H9 (cell line): ENCODE measurements at regions not wholly inside any gene's neighbourhood (a gene's known extent, or its start where the extent isn't known, plus 50 kb on each side); places are given as distances from the start of the nearest gene placed in this dataset.

Experiments used
- DNase-seq: peaks from one replicate; pipeline ENCODE4 v3.0.0-alpha.2; 2017
- H2AFZ ChIP-seq: one replicate; pipeline ENCODE4 v1.6.1; 2013; ENCODE audit warnings: mild to moderate bottlenecking, low read length, control low read depth, moderate library complexity
- H2AK5ac ChIP-seq: 2 replicates; pipeline ENCODE4 v1.6.1; 2013; ENCODE audit warnings: low read length, control low read depth, mixed read lengths; ENCODE audit not compliant: insufficient read length
- H2BK120ac ChIP-seq: one replicate; pipeline ENCODE4 v1.6.1; 2013; ENCODE audit warnings: low read depth, mild to moderate bottlenecking, low read length, control low read depth, inconsistent platforms; ENCODE audit not compliant: poor library complexity, severe bottlenecking
- H2BK12ac ChIP-seq: 2 replicates; pipeline ENCODE4 v1.6.1; 2013; ENCODE audit warnings: low read length, control low read depth, mixed read lengths, low read depth; ENCODE audit not compliant: insufficient read length
- H2BK15ac ChIP-seq: 2 replicates; pipeline ENCODE4 v1.6.1; 2013; ENCODE audit warnings: low read depth, low read length, control low read depth
- H2BK20ac ChIP-seq: one replicate; pipeline ENCODE4 v1.6.1; 2013; ENCODE audit warnings: low read depth, mild to moderate bottlenecking, low read length, control low read depth, inconsistent platforms; ENCODE audit not compliant: poor library complexity, severe bottlenecking
- H2BK5ac ChIP-seq: 2 replicates; pipeline ENCODE4 v1.6.1; 2013; ENCODE audit warnings: low read length, control low read depth, mixed read lengths; ENCODE audit not compliant: insufficient read length
- H3K14ac ChIP-seq: 2 replicates; pipeline ENCODE4 v1.6.1; 2013; ENCODE audit warnings: low read length, control low read depth; ENCODE audit not compliant: insufficient read depth
- H3K18ac ChIP-seq: 2 replicates; pipeline ENCODE4 v1.6.1; 2013; ENCODE audit warnings: low read depth, mild to moderate bottlenecking, mixed read lengths, low read length, control low read depth; ENCODE audit not compliant: insufficient read length
- H3K23ac ChIP-seq: 2 replicates; pipeline ENCODE4 v1.6.1; 2013; ENCODE audit warnings: low read length, control low read depth, mixed read lengths, low read depth; ENCODE audit not compliant: insufficient read length
- H3K23me2 ChIP-seq: 2 replicates; pipeline ENCODE4 v1.6.1; 2013; ENCODE audit warnings: low read depth, mild to moderate bottlenecking, mixed read lengths, low read length, control low read depth; ENCODE audit not compliant: insufficient read length, poor library complexity, severe bottlenecking
- H3K27ac ChIP-seq: 2 replicates; pipeline ENCODE4 v1.5.1; 2013; ENCODE audit warnings: low read length, control low read depth, mixed read lengths, low read depth; ENCODE audit not compliant: insufficient read length
- H3K27me3 ChIP-seq: 2 replicates; pipeline ENCODE4 v1.6.1; 2013; ENCODE audit warnings: low read length, control low read depth, inconsistent platforms; ENCODE audit not compliant: insufficient read depth
- H3K4ac ChIP-seq: 2 replicates; pipeline ENCODE4 v1.6.1; 2013; ENCODE audit warnings: low read depth, mild to moderate bottlenecking, control low read depth, inconsistent platforms, low read length, moderate library complexity
- H3K4me1 ChIP-seq: 2 replicates; pipeline ENCODE4 v1.6.1; 2013; ENCODE audit warnings: low read length, control low read depth, inconsistent platforms; ENCODE audit not compliant: insufficient read depth
- H3K4me2 ChIP-seq: 2 replicates; pipeline ENCODE4 v1.6.1; 2013; ENCODE audit warnings: low read length, control low read depth, mixed read lengths; ENCODE audit not compliant: insufficient read length, insufficient read depth
- H3K56ac ChIP-seq: 2 replicates; pipeline ENCODE4 v1.6.1; 2013; ENCODE audit warnings: low read depth, mild to moderate bottlenecking, mixed read lengths, low read length, control low read depth; ENCODE audit not compliant: insufficient read length
- H3K79me1 ChIP-seq: 2 replicates; pipeline ENCODE4 v1.6.1; 2013; ENCODE audit warnings: low read depth, mild to moderate bottlenecking, moderate library complexity, low read length, control low read depth, inconsistent platforms; ENCODE audit not compliant: insufficient read depth, poor library complexity, severe bottlenecking
- H3K79me2 ChIP-seq: 2 replicates; pipeline ENCODE4 v1.6.1; 2013; ENCODE audit warnings: low read length, control low read depth, inconsistent platforms; ENCODE audit not compliant: insufficient read depth
- H3K9ac ChIP-seq: 2 replicates; pipeline ENCODE4 v1.6.1; 2013; ENCODE audit warnings: low read length, control low read depth, mixed read lengths; ENCODE audit not compliant: insufficient read length; ENCODE audit errors: extremely low read depth
- H3K9me3 ChIP-seq: one replicate; pipeline ENCODE4 v1.6.1; 2013; ENCODE audit warnings: low read depth, low read length, inconsistent platforms; ENCODE audit not compliant: control insufficient read depth
- H3T11ph ChIP-seq: one replicate; pipeline ENCODE4 v1.6.1; 2013; ENCODE audit warnings: mild to moderate bottlenecking, low read length, control low read depth, inconsistent platforms
- H4K20me1 ChIP-seq: one replicate; pipeline ENCODE4 v1.6.1; 2013; ENCODE audit not compliant: control insufficient read depth, insufficient read length, insufficient read depth
- H4K5ac ChIP-seq: 2 replicates; pipeline ENCODE4 v1.6.1; 2013; ENCODE audit warnings: low read depth, mild to moderate bottlenecking, mixed read lengths, low read length, control low read depth; ENCODE audit not compliant: insufficient read length
- H4K8ac ChIP-seq: replicated peaks from 2 replicates; pipeline ENCODE4 v1.6.1; 2013; ENCODE audit warnings: low read length, control low read depth, mixed read lengths, low read depth; ENCODE audit not compliant: insufficient read length
- H4K91ac ChIP-seq: 2 replicates; pipeline ENCODE4 v1.6.1; 2013; ENCODE audit warnings: low read depth, mild to moderate bottlenecking, moderate library complexity, mixed read lengths, low read length, control low read depth; ENCODE audit not compliant: insufficient read length
- H3K27ac Mint-ChIP-seq, 3 experiments: 2 replicates in 2 of 3; 3 replicates in 1 of 3; pipeline ENCODE4 v1.8.0; 2020 to 2021; ENCODE audit warnings: mixed read lengths in 3 of 3, mild to moderate bottlenecking in 1 of 3, moderate library complexity in 1 of 3
- H3K27me3 Mint-ChIP-seq: 2 replicates; pipeline ENCODE4 v1.8.0; 2021; ENCODE audit warnings: low read depth, mild to moderate bottlenecking, moderate library complexity, mixed read lengths
- H3K36me3 Mint-ChIP-seq, 3 experiments: 2 replicates in 2 of 3; 3 replicates in 1 of 3; pipeline ENCODE4 v1.8.0; 2020 to 2021; ENCODE audit warnings: low read depth in 3 of 3, mixed read lengths in 3 of 3; ENCODE audit not compliant: insufficient read depth in 1 of 3
- H3K4me1 Mint-ChIP-seq, 2 experiments: 2 replicates each; pipeline ENCODE4 v1.8.0; 2020; ENCODE audit warnings: mixed read lengths in 2 of 2
- H3K4me3 Mint-ChIP-seq, 2 experiments: 2 replicates in 1 of 2; 3 replicates in 1 of 2; pipeline ENCODE4 v1.8.0; 2020 to 2021; ENCODE audit warnings: mild to moderate bottlenecking in 2 of 2, mixed read lengths in 2 of 2, moderate library complexity in 1 of 2
- H3K9me3 Mint-ChIP-seq, 2 experiments: 2 replicates in 1 of 2; 3 replicates in 1 of 2; pipeline ENCODE4 v1.8.0; 2020; ENCODE audit warnings: mild to moderate bottlenecking in 2 of 2, mixed read lengths in 2 of 2, moderate library complexity in 1 of 2
- WGBS: extraction: QIAGEN DNeasy Blood & Tissue Kit; methylation state at CpG from one replicate; pipeline ENCODE4 v1.1.7; 2013; ENCODE audit warnings: missing lambda C conversion rate, low lambda C conversion rate, mixed read lengths; ENCODE audit not compliant: insufficient read length; ENCODE audit errors: extremely low coverage; 5-methylcytosine and 5-hydroxymethylcytosine counted together
- TF ChIP-seq, protein P1 (sequence below): fragments of 200-600 bp; sonication (generic); conservative IDR thresholded peaks from 3 replicates; pipeline ENCODE4 v1.8.0; 2021; ENCODE audit warnings: antibody characterized with exemption, mild to moderate bottlenecking

DNA sequence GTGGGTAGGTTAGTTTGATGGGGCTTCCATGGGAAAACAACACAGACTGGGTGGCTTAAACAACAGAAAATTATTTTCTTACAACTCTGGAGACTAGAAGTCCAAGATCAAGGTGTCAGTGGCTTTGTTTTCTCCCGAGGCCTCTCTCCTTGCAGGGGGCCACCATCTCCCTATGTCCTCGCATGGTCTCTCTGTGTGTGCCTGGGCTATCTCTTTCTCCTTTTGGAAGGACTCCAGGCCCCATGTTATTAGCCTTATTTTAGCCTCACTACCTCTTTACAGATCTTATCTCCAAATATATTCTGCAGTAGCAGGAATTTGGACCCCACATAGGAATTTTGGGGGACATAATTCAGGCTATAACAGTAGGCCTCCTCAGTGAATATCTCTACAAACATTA is 372.7 kb upstream of the FAT3 start:
- Histone ChIP-seq H2BK120ac (no peak overlapping the region), H3K23me2 (no peaks in the 10 kb centered on the region), H3K27me3 (no peaks in the 10 kb centered on the region), H3K4me1 (no peaks in the 10 kb centered on the region), H4K20me1 (no peaks in the 10 kb centered on the region), H3K56ac (no peak overlapping the region), H3K4ac (no peak overlapping the region), H3K9me3 (no peaks in the 10 kb centered on the region), H2BK5ac (no peak overlapping the region), H2AFZ (no peak overlapping the region), H3K4me2 (no peak overlapping the region), H2BK15ac (no peak overlapping the region), H3K79me2 (no peaks in the 10 kb centered on the region), H4K5ac (no peak overlapping the region), H3K9ac (no peak overlapping the region), H3K18ac (no peak overlapping the region), H2BK12ac (no peak overlapping the region), H2BK20ac (no peak overlapping the region), H3K14ac (no peak overlapping the region), H3K23ac (no peak overlapping the region), H4K91ac (no peak overlapping the region), H3K27ac (no peak overlapping the region), H3K79me1 (no peaks in the 10 kb centered on the region), H3T11ph (no peak overlapping the region), H2AK5ac (no peak overlapping the region), H4K8ac (no peak overlapping the region)
- Mint-ChIP-seq H3K36me3 (no peaks in the 10 kb centered on the region), H3K27me3 (no peaks in the 10 kb centered on the region), H3K27ac (0 out of 7 replicates have a peak overlapping the region, but pooled peaks of 1 of the 3 experiments have one; percentile 21), H3K9me3 (no peaks in the 10 kb centered on the region), H3K4me1 (peaks cover 10 to 14% of the 10 kb centered on the region in 2 experiments), H3K4me3 (no peak overlapping the region)
- DNase-seq, result no peak
- TF ChIP-seq, protein P1, sequence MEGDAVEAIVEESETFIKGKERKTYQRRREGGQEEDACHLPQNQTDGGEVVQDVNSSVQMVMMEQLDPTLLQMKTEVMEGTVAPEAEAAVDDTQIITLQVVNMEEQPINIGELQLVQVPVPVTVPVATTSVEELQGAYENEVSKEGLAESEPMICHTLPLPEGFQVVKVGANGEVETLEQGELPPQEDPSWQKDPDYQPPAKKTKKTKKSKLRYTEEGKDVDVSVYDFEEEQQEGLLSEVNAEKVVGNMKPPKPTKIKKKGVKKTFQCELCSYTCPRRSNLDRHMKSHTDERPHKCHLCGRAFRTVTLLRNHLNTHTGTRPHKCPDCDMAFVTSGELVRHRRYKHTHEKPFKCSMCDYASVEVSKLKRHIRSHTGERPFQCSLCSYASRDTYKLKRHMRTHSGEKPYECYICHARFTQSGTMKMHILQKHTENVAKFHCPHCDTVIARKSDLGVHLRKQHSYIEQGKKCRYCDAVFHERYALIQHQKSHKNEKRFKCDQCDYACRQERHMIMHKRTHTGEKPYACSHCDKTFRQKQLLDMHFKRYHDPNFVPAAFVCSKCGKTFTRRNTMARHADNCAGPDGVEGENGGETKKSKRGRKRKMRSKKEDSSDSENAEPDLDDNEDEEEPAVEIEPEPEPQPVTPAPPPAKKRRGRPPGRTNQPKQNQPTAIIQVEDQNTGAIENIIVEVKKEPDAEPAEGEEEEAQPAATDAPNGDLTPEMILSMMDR, result no peak
- WGBS, result no CpG with 5 or more reads among the region's 2 CpGs
